Fibroblast of lung (primary cell): ENCODE measurements at regions not wholly inside any gene's neighbourhood (a gene's known extent, or its start where the extent isn't known, plus 50 kb on each side); places are given as distances from the start of the nearest gene placed in this dataset.

Source experiments
- DNase-seq, 2 donors: peaks; one replicate each; pipeline versions ENCODE4 v3.0.0 to v3.0.0-alpha.2; 2010; ENCODE audit warnings: low read depth in 2 of 2
- H2AFZ ChIP-seq: 2 replicates; pipeline ENCODE4 v1.5.1; 2012; ENCODE audit warnings: low read length, control low read depth, inconsistent platforms
- H3K27ac ChIP-seq: 2 replicates; pipeline ENCODE4 v1.5.1; 2011; ENCODE audit warnings: low read length, control low read depth; ENCODE audit not compliant: insufficient read depth
- H3K27me3 ChIP-seq: 2 replicates; pipeline ENCODE4 v1.5.1; 2011; ENCODE audit warnings: mild to moderate bottlenecking, low read length; ENCODE audit not compliant: control insufficient read depth, insufficient read depth
- H3K36me3 ChIP-seq: 2 replicates; pipeline ENCODE4 v1.5.1; 2011; ENCODE audit warnings: low read length; ENCODE audit not compliant: control insufficient read depth, insufficient read depth
- H3K4me1 ChIP-seq: 2 replicates; pipeline ENCODE4 v1.5.1; 2011; ENCODE audit warnings: low read length; ENCODE audit not compliant: control insufficient read depth, insufficient read depth; ENCODE audit errors: extremely low read depth
- H3K4me2 ChIP-seq: 2 replicates; pipeline ENCODE4 v1.5.1; 2011; ENCODE audit warnings: low read length, control low read depth; ENCODE audit not compliant: insufficient read depth; ENCODE audit errors: extremely low read depth
- H3K4me3 ChIP-seq, 4 experiments: fragments of 200-600 bp in 1 of 4; sonication (generic) in 1 of 4; replicated peaks in 1 of 4; 2 replicates each; pipeline ENCODE4 v1.5.1; 2011 to 2016; ENCODE audit warnings: low read length in 4 of 4, low read depth in 3 of 4, mild to moderate bottlenecking in 3 of 4, control low read depth in 2 of 4, inconsistent platforms in 1 of 4, mixed read lengths in 1 of 4; ENCODE audit not compliant: insufficient read depth in 1 of 4; ENCODE audit errors: control extremely low read depth in 1 of 4
- H3K79me2 ChIP-seq: 2 replicates; pipeline ENCODE4 v1.5.1; 2012; ENCODE audit warnings: mild to moderate bottlenecking, low read length, inconsistent platforms; ENCODE audit not compliant: control insufficient read depth, insufficient read depth
- H3K9ac ChIP-seq: 2 replicates; pipeline ENCODE4 v1.5.1; 2011; ENCODE audit warnings: mild to moderate bottlenecking, low read length, control low read depth; ENCODE audit not compliant: insufficient read depth
- H3K9me3 ChIP-seq: 2 replicates; pipeline ENCODE4 v1.5.1; 2012; ENCODE audit warnings: low read depth, low read length; ENCODE audit not compliant: control insufficient read depth, insufficient read depth
- H4K20me1 ChIP-seq: 2 replicates; pipeline ENCODE4 v1.5.1; 2011; ENCODE audit warnings: low read length; ENCODE audit not compliant: control insufficient read depth, insufficient read depth; ENCODE audit errors: extremely low read depth
- EZH2 ChIP-seq: IDR thresholded peaks from 2 replicates; pipeline ENCODE4 v1.5.1; 2012; ENCODE audit warnings: low read length, control low read depth, mild to moderate bottlenecking; ENCODE audit errors: missing control alignments
- TF ChIP-seq, protein P1 (sequence below), 2 donors: IDR thresholded peaks in 1 of 2; conservative IDR thresholded peaks in 1 of 2; 1 replicate in 1 of 2; 2 replicates in 1 of 2; pipeline ENCODE4 v1.5.1; 2011 to 2012; ENCODE audit warnings: low read length in 2 of 2, control low read depth in 1 of 2, inconsistent platforms in 1 of 2, low read depth in 1 of 2, mild to moderate bottlenecking in 1 of 2

DNA sequence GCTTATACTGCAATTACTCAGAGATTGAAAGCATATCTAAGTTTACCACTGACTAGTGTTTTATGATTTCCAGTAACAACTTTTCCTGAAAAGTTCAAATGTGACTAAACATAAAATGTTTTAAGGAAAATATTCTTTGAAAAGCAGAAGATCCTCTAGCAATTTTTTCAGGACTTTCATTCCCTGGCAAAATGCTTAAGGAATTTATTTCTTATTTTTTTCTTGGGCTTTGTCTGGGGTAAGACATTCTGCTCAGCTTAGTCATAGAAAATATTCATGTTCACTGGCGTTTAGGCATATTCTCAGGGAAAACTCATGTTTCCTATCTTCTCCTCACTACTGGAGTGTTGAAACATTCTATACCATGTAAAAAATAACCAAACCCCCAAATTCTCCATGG, 235.3 kb upstream of the CEP162 start:
- Histone ChIP-seq H4K20me1 (no peaks in the 10 kb centered on the region), H3K9ac (no peak overlapping the region), H2AFZ (no peak overlapping the region), H3K79me2 (no peaks in the 10 kb centered on the region), H3K9me3 (no peaks in the 10 kb centered on the region), H3K27ac (no peak overlapping the region), H3K27me3 (no peaks in the 10 kb centered on the region), H3K4me2 (no peak overlapping the region), H3K36me3 (no peaks in the 10 kb centered on the region), H3K4me3 (no peak overlapping the region), H3K4me1 (no peaks in the 10 kb centered on the region)
- peak; percentile 54 to 80 for DNase-seq
- TF ChIP-seq, protein P1, sequence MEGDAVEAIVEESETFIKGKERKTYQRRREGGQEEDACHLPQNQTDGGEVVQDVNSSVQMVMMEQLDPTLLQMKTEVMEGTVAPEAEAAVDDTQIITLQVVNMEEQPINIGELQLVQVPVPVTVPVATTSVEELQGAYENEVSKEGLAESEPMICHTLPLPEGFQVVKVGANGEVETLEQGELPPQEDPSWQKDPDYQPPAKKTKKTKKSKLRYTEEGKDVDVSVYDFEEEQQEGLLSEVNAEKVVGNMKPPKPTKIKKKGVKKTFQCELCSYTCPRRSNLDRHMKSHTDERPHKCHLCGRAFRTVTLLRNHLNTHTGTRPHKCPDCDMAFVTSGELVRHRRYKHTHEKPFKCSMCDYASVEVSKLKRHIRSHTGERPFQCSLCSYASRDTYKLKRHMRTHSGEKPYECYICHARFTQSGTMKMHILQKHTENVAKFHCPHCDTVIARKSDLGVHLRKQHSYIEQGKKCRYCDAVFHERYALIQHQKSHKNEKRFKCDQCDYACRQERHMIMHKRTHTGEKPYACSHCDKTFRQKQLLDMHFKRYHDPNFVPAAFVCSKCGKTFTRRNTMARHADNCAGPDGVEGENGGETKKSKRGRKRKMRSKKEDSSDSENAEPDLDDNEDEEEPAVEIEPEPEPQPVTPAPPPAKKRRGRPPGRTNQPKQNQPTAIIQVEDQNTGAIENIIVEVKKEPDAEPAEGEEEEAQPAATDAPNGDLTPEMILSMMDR (conservative IDR thresholded peaks at IDR 0.05 in 1 of 2, IDR thresholded peaks at IDR 0.05 in 1 of 2; ENCODE audit: low read depth in 1 of 2, low read length in 2 of 2) = no peak
- TF ChIP-seq EZH2 = no peak

DNA sequence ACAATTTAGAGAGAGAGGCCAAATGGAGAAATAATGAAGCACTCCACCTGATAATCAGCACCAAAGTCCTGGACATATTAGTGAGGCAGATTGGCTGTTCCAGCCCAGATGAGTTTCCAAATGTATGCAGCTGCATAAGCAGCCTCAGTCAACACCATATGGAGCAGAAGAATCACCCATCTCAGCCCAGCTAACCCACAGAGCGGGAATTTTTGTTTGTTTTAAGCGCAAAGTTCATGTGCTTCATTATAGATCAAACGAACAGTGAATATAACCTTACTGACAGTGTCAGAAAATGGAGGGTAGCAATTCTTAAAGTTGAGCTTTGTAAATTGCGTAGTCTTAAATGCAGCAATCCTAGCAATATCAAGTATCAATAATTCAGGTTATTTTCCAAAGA, 234.0 kb upstream of the CEP162 start:
- Histone ChIP-seq H3K9ac (no peak overlapping the region), H4K20me1 (no peaks in the 10 kb centered on the region), H2AFZ (no peak overlapping the region), H3K4me2 (no peak overlapping the region), H3K79me2 (no peaks in the 10 kb centered on the region), H3K4me3 (no peak overlapping the region), H3K4me1 (no peaks in the 10 kb centered on the region), H3K36me3 (no peaks in the 10 kb centered on the region), H3K9me3 (no peaks in the 10 kb centered on the region), H3K27ac (no peak overlapping the region), H3K27me3 (no peaks in the 10 kb centered on the region)
- TF ChIP-seq, protein P1 (conservative IDR thresholded peaks at IDR 0.05 in 1 of 2, IDR thresholded peaks at IDR 0.05 in 1 of 2; ENCODE audit: low read depth in 1 of 2, low read length in 2 of 2) = no peak
- TF ChIP-seq EZH2 = no peak
- DNase-seq = no peak

DNA sequence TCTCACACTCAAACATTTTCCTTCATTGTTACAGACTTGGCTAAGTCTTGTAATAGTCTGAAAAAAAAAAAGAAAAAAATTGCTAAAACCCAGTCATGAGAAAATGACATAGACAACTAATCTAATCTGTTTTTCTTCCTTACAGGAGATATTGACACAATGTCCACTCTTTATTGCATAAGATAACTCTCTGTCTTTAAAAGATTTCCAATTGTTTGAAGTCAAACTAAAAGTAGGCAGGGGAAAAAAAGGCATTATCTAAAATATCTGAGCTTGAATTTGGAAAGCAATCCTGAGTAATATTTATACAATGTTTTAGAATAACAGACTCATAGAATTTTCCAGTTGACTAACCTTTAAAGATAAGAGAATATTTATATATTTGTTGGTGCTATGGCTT, 233.0 kb upstream of the CEP162 start:
- DNase-seq = peak in 1 of 2 donors; percentile 56
- no peak for TF ChIP-seq EZH2
- TF ChIP-seq, protein P1 (conservative IDR thresholded peaks at IDR 0.05 in 1 of 2, IDR thresholded peaks at IDR 0.05 in 1 of 2; ENCODE audit: low read depth in 1 of 2, low read length in 2 of 2) = no peak

More for the DNA sequence above, 233.0 kb upstream of the CEP162 start:
- Histone ChIP-seq H3K27ac (no peak overlapping the region), H3K4me1 (no peaks in the 10 kb centered on the region), H2AFZ (no peak overlapping the region), H3K4me2 (no peak overlapping the region), H3K36me3 (no peaks in the 10 kb centered on the region), H3K27me3 (no peaks in the 10 kb centered on the region), H3K9ac (no peak overlapping the region), H4K20me1 (no peaks in the 10 kb centered on the region), H3K79me2 (no peaks in the 10 kb centered on the region), H3K9me3 (no peaks in the 10 kb centered on the region), H3K4me3 (no peak overlapping the region)
